Kasumi-1 (cell line): ENCODE measurements at regions not wholly inside any gene's neighbourhood (a gene's known extent, or its start where the extent isn't known, plus 50 kb on each side); places are given as distances from the start of the nearest gene placed in this dataset.

ENCODE experiments used
- DNase-seq, 2 experiments: peaks; one replicate each; lab custom pipeline; 2025; lab: John Stamatoyannopoulos, UW

DNA sequence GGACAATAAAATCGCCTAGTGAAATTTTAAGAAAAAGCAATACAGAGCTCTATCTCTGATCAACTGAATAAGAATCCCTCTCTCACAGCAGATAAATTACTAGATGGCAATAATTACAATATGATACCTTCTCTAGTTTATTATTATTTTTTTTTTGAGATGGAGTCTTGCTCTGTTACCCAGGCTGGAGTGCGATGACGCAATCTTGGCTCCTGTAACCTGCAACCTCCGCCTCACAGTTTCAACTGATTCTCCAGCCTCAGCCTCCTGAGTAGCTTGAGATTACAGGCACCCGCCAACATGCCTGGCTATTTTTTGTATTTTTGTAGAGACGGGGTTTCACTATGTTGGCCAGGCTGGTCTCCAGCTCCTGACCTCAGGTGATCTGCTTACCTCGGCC, 129.3 kb upstream of the PTCHD4 start:
- no peak for DNase-seq

DNA sequence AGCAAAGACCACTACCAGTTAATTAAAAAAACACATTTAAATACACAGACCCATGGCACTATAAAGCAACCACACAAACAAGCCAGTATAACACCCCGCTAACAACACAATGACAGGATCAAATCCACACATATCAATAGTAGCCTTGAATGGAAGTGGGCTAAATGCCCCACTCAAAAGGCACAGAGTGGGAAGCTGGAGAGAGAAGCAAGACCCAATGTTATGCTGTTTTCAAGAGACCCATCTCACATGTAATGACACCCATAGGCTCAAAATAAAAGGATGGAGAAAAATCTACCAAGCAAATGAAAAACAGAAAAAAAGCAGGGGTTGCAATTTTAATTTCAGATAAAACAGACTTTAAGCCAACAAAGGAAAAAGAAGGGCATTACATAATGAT, 125.4 kb upstream of the PTCHD4 start:
- no peak for DNase-seq

DNA sequence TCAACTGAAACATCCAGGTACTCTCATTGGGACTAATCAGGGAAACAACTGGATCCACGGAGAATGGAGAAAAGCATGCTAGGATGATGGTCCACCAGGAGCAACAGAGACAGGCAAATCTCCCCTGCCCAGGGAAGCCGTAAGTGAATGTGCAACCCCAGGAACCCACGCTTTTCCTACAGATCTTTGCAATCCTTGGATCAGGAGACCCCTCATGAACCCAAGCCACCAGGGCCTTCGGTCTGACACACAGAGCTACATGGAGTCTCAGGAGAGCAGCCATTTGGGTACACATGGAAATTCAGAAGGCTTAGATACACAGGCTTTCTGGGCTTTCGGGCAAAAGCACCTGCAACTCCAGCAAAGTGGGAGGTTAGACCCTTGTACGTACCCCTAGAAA, 122.1 kb upstream of the PTCHD4 start:
- no peak for DNase-seq

DNA sequence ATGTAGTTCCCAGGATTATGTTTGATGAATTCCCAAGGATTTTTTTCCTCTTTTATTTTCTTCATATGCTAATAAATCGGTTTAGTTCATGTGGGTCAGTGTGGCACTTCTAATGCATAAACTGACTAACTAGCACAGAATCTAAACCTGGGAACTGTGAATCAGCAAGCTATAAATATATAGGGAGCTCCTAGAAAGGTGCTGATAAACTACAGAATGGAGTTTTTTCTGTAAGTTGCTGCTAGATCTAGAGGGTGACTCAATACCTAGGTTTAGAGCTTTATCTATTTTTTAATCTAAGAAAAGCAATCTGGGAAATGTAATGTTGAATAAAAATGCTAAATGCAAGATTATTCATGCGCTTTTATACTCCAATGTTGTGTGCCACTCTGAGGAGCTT, 118.8 kb upstream of the PTCHD4 start:
- DNase-seq: no peak

DNA sequence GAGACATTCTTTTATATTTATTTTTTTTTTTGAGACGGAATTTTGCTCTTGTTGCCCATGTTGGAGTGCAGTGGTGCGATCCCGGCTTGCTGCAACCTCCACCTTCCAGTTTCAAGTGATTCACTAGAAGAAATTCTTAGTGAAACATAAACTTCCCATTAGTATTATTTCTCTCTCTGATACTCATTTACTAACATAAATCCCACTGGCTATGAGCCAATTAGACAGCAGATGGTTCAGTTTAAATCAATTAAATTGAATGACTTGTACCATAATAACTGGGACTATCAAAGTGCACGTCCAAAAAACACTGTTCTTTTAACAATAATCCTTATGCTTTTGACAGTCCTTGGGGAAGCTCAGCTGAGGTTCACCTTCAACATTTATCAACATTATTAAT, 111.2 kb upstream of the PTCHD4 start:
- DNase-seq: no peak

DNA sequence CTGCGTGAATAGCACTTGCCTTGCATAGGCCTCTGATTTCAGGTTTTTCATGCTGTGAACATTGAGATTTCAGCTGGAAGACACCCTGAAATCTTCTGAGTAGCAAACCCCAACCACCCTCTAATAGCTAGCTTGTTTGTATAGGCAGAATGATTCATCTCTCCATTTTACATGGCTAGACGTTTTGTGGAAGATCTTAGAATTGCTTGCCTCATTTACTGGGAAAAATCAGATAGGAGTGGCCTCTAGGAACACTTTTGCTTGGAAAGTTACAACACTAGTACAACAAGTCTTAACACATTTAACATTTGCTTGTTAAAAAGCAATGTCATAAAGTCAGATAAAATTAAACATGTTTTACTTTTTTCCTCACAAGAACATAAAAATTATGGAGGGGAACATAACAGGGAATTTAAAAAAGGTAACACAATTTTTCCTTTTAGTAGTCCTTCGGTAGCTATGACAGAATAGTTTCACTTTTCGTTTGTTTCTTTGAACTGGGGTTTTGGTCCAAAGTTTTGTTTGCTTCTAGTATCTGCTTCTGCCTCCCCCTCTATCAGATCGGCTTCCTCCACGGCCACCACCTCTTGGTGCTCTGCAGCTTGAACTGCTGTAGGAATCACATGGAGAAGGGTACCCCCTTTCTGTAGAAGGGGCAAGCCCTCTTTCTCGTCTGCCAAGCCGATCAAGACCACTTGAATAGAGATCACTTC, 102.2 kb upstream of the PTCHD4 start:
- DNase-seq: no peak

DNA sequence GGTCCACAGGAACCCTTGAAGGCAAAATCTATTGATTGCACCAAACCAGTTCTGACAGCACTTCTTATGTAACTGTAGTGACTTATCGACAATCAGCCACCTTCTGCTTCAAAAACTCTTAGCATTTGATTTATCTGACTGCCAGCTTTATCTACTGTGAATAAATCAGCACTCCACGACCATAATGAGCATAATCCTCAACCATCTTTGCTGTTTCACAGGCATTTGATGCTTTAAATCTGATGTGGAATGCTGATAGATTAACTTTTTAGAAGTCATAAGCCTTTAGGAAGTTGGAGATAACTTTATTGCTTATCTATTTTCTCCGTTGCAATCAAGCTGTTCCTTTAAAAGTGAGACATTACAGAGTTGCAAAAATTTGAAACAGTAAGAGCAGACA, 101.5 kb upstream of the PTCHD4 start:
- no peak for DNase-seq

DNA sequence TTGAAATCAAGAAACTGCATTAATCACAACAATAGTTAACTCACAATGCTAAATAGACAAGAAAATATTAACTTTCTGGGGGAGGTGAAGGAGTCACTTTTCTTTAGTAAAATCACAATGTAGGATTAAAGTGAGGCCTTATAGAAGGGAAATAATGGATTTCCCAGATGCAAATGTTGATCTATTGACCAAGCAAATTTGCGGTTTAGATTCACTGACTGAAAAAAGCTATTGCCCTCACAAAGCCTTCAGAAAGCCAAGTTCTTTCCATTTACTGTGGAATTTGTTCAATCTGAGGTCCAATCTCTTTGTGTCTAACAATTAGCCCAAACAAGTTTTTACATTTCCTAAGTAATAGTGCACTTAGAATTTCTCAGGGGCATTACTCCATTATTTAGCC, 95.1 kb upstream of the PTCHD4 start:
- no peak for DNase-seq

DNA sequence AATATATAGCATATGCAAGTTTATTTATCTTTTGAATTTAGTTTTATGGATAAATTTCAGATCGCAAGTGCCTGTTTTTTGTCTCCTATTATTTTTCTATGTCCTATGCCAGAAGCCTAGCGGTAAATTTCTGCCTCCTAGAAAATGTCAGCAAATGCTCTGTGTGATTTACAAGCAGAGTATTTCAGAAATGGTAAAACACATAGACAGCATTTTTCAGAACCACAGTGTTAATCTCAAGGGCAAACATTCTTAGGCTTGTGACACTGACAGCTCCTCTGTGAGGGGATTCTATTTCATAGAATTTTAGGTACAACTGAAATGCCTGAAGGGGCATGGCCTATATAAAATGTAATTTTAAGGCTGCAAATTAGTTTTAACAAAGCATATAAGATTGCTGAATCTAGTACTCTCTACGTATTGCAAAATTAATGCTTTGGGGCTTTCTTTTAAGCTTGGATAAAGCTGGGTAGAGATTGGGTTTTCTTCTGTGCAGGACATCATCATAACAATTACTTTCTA, 89.9 kb upstream of the PTCHD4 start:
- DNase-seq: no peak

DNA sequence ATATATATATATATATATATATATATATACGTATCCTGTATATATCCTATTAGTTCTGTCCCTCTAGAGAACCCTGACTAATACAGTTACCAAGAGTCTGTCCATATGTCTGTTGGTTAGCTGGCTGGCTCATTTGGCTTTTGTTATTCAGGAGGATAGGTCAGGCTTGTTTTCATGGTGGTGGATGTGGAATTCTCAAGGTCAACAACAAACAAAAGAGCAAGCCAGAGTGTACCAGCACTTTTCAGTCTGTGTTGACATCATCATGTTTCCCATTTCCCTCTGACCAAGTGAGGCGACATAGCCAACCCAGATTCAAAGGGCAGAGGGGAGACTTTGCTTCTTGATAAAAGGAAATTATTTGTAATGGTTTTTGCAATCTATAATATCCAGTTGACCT, 88.5 kb upstream of the PTCHD4 start:
- no peak for DNase-seq

DNA sequence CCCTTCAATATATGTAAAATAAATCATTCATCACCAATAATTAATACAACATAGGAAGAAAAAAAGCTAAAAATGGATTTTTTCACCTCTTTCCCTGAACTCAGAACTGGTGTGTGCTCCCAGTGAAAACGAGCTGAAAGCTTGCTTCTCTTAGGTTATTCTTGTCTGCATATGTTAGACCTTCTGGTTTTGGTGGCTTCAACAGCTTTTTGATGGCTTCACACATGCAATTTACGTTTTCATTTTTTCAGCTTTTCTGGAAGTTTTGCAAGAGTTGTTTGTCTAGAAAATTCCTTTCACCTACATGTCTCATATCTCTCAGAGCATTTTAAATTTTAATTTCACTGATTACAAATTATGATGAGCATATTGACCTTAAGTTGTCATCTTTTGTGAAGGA, 86.9 kb upstream of the PTCHD4 start:
- no peak for DNase-seq

DNA sequence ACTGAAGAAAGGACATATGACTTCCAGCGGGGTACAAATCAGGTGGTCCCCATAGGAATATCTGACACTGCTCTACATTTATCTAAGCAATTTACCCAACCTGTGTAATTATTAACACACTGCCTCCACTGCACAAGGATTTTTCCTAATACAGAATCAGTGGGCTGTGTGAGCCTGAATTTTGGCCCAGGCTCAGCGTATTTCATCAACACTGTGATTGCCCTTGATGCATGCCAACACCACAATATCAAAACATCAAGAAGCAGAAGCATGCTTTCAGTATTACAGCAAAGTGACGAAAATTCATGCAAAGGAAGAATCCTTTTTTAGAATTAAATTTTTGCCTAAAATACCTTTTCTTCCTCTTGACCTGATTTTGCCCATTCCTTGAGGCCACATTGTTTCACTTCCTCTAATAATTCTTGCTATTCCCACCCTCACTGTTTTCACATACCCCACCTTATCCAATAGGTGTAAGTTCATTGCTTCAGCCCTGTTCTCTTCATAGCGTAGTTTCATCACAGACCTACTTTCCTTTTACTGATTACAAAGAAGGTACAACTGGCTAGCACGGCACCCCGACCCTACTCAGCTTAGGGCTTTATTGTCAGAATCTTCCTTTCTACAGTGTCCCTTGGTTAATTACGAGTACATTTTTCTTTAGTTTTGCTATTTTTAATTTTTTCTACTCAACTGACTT, 83.7 kb upstream of the PTCHD4 start:
- DNase-seq: no peak

DNA sequence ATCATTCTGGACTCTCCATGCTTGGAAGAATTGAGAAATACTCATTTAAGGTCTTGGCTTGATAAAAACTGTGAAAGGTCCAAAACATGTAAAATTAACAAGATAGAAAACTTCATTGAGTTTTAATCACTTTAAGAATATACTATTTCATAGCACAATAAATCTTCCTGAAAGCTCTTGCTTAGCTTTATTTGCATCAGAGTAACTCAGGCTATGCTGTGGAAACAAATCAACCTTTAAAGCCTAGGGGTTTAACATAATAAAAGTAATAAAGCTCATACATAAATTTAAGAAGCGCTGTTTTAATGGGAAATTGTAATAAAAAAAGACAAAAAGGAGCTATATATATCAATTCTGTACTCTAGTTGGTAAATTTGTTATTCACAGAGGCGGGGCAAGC, 77.2 kb upstream of the PTCHD4 start:
- no peak for DNase-seq

DNA sequence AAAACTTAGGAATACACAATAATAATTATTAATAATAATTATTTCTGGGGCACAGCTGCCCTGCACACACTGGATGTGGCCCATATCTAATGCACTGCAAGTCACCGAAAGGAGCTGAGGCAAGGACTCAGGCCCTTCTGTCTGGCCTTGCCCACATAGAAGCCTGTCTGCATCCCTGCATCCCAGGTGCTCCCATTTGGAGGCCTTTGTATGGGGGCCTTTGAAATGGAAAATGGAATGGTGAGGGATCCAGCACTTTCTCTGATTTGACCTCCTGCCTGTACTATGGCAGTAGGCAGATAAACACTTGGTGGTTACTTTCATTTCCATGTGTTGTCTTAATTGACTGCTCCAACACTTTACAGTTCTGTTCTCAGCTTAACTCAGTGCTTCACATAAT, 75.7 kb upstream of the PTCHD4 start:
- no peak for DNase-seq

DNA sequence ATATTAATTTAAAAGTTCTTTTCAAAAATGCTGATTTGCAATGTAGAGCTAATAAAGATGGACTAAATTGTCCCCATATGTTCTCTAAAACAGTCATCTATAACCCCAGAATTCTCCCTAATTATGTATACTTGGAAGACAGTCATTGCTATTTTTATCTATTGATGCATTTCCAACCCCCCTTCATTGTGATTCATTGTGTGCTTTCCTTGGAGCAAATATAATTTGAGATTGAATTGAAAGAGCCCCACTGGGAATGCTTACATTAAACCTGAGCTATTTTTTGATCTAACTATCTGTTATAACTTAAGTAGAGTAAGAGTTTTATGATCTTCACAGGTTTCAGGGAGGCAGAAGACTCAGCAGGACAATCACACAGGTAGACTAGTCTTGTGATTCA, 73.7 kb upstream of the PTCHD4 start:
- DNase-seq: no peak

DNA sequence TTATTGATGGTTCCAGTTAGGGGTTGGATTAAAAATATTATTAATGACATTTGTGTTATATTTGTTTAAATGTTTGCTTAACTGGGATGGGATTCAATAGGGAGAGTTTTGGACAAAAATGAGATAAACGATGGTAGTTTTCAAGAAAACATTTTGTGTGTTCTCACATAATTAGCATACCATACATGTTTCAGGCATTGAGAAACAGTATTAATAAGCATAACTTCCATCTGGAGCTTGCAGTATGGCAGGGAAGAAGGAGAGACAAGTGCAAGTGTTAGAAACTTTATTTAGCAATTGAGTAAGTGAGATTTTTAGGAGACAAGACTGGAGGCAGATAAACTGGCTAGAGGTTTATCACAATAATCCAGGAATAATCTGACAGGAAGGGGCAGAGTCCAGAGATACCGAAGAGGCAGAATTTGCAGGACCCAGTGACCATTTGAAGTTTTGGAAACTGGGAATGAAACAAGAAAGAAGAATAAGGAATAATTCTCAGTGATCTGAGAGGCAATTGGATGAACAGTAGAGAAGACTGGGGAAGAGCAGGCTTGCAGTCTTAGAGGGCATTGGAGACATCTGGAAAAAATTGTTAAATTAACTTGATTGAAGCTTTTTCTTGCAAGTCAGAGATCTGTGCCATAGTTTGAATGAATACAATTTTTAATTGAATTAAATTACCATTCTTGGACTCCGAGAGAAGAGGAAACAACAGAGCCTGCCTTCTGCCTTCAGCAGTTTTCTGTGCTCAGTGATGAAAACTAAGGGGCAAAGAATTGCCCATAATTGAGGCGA, 73.0 kb upstream of the PTCHD4 start:
- DNase-seq: no peak

DNA sequence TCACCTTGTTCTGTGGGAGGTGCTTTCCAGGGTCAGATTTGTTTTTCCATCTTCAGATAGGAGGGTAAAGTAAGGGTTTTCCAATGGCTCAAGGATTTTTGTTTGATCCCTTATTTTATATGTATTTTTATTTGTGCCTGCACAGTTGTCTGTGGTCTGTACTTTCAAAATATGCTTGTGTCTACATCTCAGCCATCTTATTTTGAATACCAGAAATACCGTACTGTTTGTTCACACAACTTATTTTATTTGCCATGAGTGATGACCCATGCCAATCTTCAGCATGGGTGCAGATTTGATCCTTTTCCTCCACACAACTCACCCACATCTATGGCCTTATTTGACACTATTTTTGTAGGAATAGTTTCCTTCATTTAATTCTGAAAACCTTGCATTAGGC, 72.2 kb upstream of the PTCHD4 start:
- no peak for DNase-seq

DNA sequence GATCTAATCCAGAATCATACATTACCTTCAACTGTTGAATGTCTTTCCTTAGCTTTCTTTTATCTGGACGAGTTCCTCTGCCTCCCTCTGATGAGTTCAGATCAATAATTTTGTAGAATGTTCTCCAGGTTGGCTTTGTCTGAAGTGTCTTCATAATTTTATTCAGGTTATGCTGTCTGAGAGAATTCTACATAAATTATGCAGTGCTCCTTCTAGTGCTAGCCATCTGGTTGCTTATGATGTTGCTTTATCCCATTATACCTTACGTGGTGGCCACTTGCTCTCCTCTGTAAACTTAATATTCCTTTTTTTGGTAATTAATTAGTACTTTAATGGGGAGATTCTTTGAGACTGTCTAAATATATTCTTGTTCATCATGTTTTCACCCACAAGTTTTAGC, 67.7 kb upstream of the PTCHD4 start:
- DNase-seq: no peak

DNA sequence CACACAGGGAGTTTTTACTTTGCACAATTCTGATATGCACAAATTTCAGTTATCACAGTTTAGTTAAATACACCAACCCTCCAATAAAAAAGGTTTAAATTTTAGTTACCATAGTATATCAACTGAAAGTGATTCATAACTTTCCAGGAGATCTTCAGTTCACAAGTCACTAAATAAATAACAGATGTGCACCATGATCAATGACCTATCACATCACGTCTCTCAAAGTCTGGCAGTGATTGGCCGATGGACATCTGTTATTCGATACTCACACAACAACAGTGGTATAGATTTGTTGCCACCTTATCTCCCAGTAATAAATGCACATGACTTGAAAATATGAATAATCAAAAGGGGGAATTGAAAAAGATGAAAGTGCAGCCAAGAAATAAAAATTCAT, 66.8 kb upstream of the PTCHD4 start:
- DNase-seq: no peak

DNA sequence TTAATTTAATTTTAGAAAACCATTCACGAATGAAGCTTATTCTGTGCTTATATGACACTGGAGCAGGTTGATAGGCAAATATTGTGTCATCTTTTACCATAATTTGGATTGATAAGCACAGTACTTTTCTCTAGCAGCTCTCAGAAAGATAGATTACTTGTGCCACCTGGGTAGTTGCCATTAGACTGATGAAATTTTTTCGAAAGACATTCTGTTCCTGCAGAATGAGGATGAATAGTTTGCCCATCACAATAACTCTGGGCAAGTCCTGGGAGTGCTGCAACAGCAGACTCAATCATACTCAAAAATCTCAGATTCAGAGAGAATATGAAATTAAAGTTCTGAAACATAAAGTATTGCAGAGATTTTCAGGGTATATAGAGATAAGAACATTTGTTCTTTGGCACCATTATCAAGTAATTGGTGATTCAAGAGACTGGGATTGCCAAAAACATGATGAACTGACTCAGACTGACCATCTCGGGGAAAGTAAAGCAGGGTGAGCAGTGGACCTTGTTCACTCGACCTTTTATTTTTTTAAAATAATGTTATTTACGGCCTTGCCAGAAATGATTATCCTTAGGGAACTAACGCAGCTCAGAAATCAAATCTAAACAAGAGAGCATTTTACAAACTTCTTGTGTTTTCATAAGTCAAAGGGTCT, 65.8 kb upstream of the PTCHD4 start:
- no peak for DNase-seq

DNA sequence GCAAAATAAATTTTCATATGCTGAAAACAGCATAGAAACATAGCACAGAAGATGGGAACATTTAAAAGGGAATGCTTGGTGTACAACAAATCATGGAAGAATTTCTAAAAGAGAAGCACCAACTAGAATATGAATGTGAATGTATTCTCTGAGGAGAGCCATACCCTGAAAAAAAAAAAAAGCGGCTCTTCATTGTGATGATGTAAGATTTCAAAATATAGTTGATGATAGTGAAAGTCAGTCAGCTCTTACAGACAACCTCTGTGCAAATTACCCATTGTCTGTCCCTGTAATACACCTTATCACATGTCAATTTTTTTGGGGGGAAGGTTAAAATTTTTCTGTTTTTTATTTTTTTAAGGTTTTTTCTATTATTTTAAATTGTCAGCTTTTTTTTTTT, 58.6 kb upstream of the PTCHD4 start:
- DNase-seq: no peak
